DND-41 (cell line): ENCODE measurements at regions not wholly inside any gene's neighbourhood (a gene's known extent, or its start where the extent isn't known, plus 50 kb on each side); places are given as distances from the start of the nearest gene placed in this dataset.
"Not testable (repeated sequence)": the region's sequence is repeated elsewhere in the genome, so short reads cannot be mapped to it uniquely, and the experiment has no call there.

Experiments
- ATAC-seq: fragments of 200-7000 bp; cut with Tn5 transposase; 3 replicates; pipeline ENCODE4 v1.9.1; 2021; ENCODE audit warnings: low read depth; ENCODE audit not compliant: insufficient read depth
- DNase-seq: peaks from one replicate; pipeline ENCODE4 v3.0.0-alpha.2; 2020
- H2AFZ ChIP-seq: 2 replicates; pipeline ENCODE4 v1.6.0; 2012; ENCODE audit warnings: low read depth, low read length
- H3K27ac ChIP-seq: 2 replicates; pipeline ENCODE4 v1.5.1; 2012; ENCODE audit warnings: low read length, inconsistent platforms
- H3K27me3 ChIP-seq: fragments of 200-600 bp; sonication (generic); 2 replicates; pipeline ENCODE4 v1.6.0; 2012; ENCODE audit warnings: low read length, mild to moderate bottlenecking, inconsistent platforms; ENCODE audit not compliant: insufficient read depth, poor library complexity
- H3K36me3 ChIP-seq: 2 replicates; pipeline ENCODE4 v1.5.1; 2012; ENCODE audit warnings: low read length, inconsistent platforms; ENCODE audit not compliant: insufficient read depth
- H3K4me1 ChIP-seq: 2 replicates; pipeline ENCODE4 v1.5.1; 2012; ENCODE audit warnings: mild to moderate bottlenecking, low read length; ENCODE audit not compliant: insufficient read depth
- H3K4me2 ChIP-seq: 2 replicates; pipeline ENCODE4 v1.6.0; 2012; ENCODE audit warnings: mild to moderate bottlenecking, moderate library complexity, low read length, inconsistent platforms; ENCODE audit not compliant: insufficient read depth
- H3K4me3 ChIP-seq, 2 experiments: fragments of 200-600 bp in 1 of 2; shearing (Covaris generic) in 1 of 2; 2 replicates each; pipeline ENCODE4 v1.5.1; 2012 to 2016; ENCODE audit warnings: inconsistent platforms in 2 of 2, low read length in 2 of 2, mild to moderate bottlenecking in 2 of 2, low read depth in 1 of 2, moderate library complexity in 1 of 2
- H3K79me2 ChIP-seq: 2 replicates; pipeline ENCODE4 v1.6.0; 2012; ENCODE audit warnings: low read length, inconsistent platforms; ENCODE audit not compliant: insufficient read depth
- H3K9ac ChIP-seq: 2 replicates; pipeline ENCODE4 v1.6.0; 2012; ENCODE audit warnings: low read depth, mild to moderate bottlenecking, inconsistent platforms, low read length, moderate library complexity
- H3K9me3 ChIP-seq: 2 replicates; pipeline ENCODE4 v1.5.1; 2012; ENCODE audit warnings: low read length, moderate library complexity, mild to moderate bottlenecking, inconsistent platforms; ENCODE audit not compliant: insufficient read depth, severe bottlenecking
- H4K20me1 ChIP-seq: 2 replicates; pipeline ENCODE4 v1.6.0; 2012; ENCODE audit warnings: low read length; ENCODE audit not compliant: insufficient read depth
- CTCF ChIP-seq: IDR thresholded peaks from 2 replicates; pipeline ENCODE4 v1.5.1; 2012; ENCODE audit warnings: borderline replicate concordance, low read length, moderate library complexity, mild to moderate bottlenecking; ENCODE audit not compliant: poor library complexity, severe bottlenecking; ENCODE audit errors: extremely low read depth
- EZH2 ChIP-seq: IDR thresholded peaks from 3 replicates; pipeline ENCODE4 v1.6.1; 2012; ENCODE audit warnings: borderline replicate concordance, low read depth, mild to moderate bottlenecking, moderate library complexity, low read length, inconsistent platforms; ENCODE audit not compliant: severe bottlenecking

GRCh38 chr20:18876394-18876793, 62.8 kb downstream of the SCP2D1 start:
- not testable (repeated sequence) for H4K20me1 ChIP-seq, H3K79me2 ChIP-seq, H3K27me3 ChIP-seq, H3K9ac ChIP-seq, H2AFZ ChIP-seq, H3K4me1 ChIP-seq, H3K9me3 ChIP-seq, H3K27ac ChIP-seq, H3K4me3 ChIP-seq, H3K36me3 ChIP-seq, H3K4me2 ChIP-seq, ATAC-seq, DNase-seq

- no peaks in the 10 kb centered on the region for H3K27me3 ChIP-seq
- ATAC-seq: no peak
- H4K20me1 ChIP-seq: no peaks in the 10 kb centered on the region
- no peak overlapping the region for H2AFZ ChIP-seq
- H3K4me1 ChIP-seq: no peaks in the 10 kb centered on the region
- no peaks in the 10 kb centered on the region for H3K79me2 ChIP-seq
- H3K4me2 ChIP-seq: no peak overlapping the region
- no peak for DNase-seq
- TF ChIP-seq EZH2: no peak
- TF ChIP-seq CTCF: no peak
- no peak overlapping the region for H3K4me3 ChIP-seq
- no peaks in the 10 kb centered on the region for H3K36me3 ChIP-seq
- no peak overlapping the region for H3K9ac ChIP-seq
- H3K27ac ChIP-seq: no peak overlapping the region
- no peaks in the 10 kb centered on the region for H3K9me3 ChIP-seq
Measured at GRCh38 chr20:18879262-18879661, 65.7 kb downstream of the SCP2D1 start.

GRCh38 chr20:18886756-18887155, 73.2 kb downstream of the SCP2D1 start:
- Histone ChIP-seq H3K9ac (no peak overlapping the region), H3K36me3 (no peaks in the 10 kb centered on the region), H3K79me2 (no peaks in the 10 kb centered on the region), H3K4me2 (no peak overlapping the region), H3K9me3 (no peaks in the 10 kb centered on the region), H3K4me1 (no peaks in the 10 kb centered on the region), H3K27me3 (no peaks in the 10 kb centered on the region), H3K27ac (no peak overlapping the region), H2AFZ (no peak overlapping the region), H4K20me1 (no peaks in the 10 kb centered on the region), H3K4me3 (no peak overlapping the region)
- DNase-seq: no peak
- no peak for ATAC-seq
- no peak for TF ChIP-seq CTCF
- no peak for TF ChIP-seq EZH2

GRCh38 chr20:18901980-18902737, 88.6 kb downstream of the SCP2D1 start:
- Histone ChIP-seq H3K27me3 (no peaks in the 10 kb centered on the region), H3K9ac (no peak overlapping the region), H3K4me1 (no peaks in the 10 kb centered on the region), H4K20me1 (no peaks in the 10 kb centered on the region), H3K4me3 (no peak overlapping the region), H3K79me2 (no peaks in the 10 kb centered on the region), H3K36me3 (no peaks in the 10 kb centered on the region), H3K9me3 (no peaks in the 10 kb centered on the region), H3K27ac (no peak overlapping the region), H3K4me2 (no peak overlapping the region), H2AFZ (no peak overlapping the region)
- ATAC-seq (no peak), DNase-seq (no peak)
- TF ChIP-seq CTCF (no peak), EZH2 (no peak)
